Thyroid gland (tissue), 4 donors: ENCODE measurements at regions not wholly inside any gene's neighbourhood (a gene's known extent, or its start where the extent isn't known, plus 50 kb on each side); places are given as distances from the start of the nearest gene placed in this dataset.
"Not testable (repeated sequence)": the region's sequence is repeated elsewhere in the genome, so short reads cannot be mapped to it uniquely, and the experiment has no call there.

Experiments used
- DNase-seq, 2 donors: peaks; one replicate each; pipeline ENCODE4 v3.0.0-alpha.2; 2019
- H3K27ac ChIP-seq, 3 donors: fragments of 200-600 bp; sonication (generic); 1 replicate in 2 of 3; 2 replicates in 1 of 3; pipeline ENCODE4 v1.5.1; 2016 to 2019; ENCODE audit warnings: mild to moderate bottlenecking in 1 of 3, moderate library complexity in 1 of 3
- H3K27me3 ChIP-seq: fragments of 200-600 bp; sonication (generic); one replicate; pipeline ENCODE4 v1.5.1; 2019
- H3K36me3 ChIP-seq, 2 donors: fragments of 200-600 bp; sonication (generic); one replicate each; pipeline ENCODE4 v1.5.1; 2016 to 2019
- H3K4me1 ChIP-seq, 2 donors: fragments of 200-600 bp; sonication (generic); one replicate each; pipeline ENCODE4 v1.5.1; 2017 to 2019
- H3K4me3 ChIP-seq, 3 donors: fragments of 200-600 bp; sonication (generic); replicated peaks in 1 of 3; 1 replicate in 2 of 3; 2 replicates in 1 of 3; pipeline ENCODE4 v1.5.1; 2016; ENCODE audit warnings: mild to moderate bottlenecking in 1 of 3
- H3K9me3 ChIP-seq: fragments of 200-600 bp; sonication (generic); one replicate; pipeline ENCODE4 v1.5.1; 2017
- CTCF ChIP-seq, 6 experiments: fragments of 200-600 bp in 3 of 6; fragments of 450-650 bp in 3 of 6; sonication (generic) in 3 of 6; IDR thresholded peaks; one replicate each; pipeline ENCODE4 v1.5.1; 2016 to 2019; ENCODE audit warnings: antibody characterized with exemption in 6 of 6, mild to moderate bottlenecking in 2 of 6, inconsistent platforms in 1 of 6, moderate library complexity in 1 of 6
- POLR2A ChIP-seq, 2 donors: fragments of 450-650 bp; IDR thresholded peaks; one replicate each; pipeline ENCODE4 v1.6.1; 2017; ENCODE audit warnings: antibody characterized with exemption in 2 of 2, mild to moderate bottlenecking in 2 of 2, moderate library complexity in 1 of 2
- WGBS, 2 donors: methylation state at CpG; one replicate each; pipeline ENCODE4 v1.1.5; 2017; 5-methylcytosine and 5-hydroxymethylcytosine counted together
- intact Hi-C: fragments of 100-400 bp; cut with DNase I; formaldehyde crosslinking; loops from one replicate; pipeline ENCODE4 v1.15.1; 2023

DNA sequence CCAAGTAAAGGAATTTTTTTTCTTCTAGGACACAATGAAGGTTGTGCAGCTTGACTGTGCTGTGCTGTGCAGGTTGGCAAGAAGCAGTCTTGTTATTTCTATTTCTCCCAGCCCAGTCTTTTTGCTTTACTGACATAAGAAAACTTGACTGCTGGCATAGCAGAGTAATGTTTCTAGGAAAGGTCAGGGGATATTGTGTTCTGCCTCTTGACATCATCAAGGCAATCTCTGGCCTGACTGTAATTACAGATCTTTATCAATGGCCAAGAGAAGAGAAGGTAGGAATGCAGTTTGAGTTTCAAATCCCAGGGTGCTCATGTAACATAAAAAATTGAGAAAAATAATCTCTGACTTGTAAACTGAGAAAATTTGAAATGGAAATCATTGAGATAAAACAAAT, 226.3 kb upstream of the ADGRL4 start:
- intact Hi-C loops: no loop called here

DNA sequence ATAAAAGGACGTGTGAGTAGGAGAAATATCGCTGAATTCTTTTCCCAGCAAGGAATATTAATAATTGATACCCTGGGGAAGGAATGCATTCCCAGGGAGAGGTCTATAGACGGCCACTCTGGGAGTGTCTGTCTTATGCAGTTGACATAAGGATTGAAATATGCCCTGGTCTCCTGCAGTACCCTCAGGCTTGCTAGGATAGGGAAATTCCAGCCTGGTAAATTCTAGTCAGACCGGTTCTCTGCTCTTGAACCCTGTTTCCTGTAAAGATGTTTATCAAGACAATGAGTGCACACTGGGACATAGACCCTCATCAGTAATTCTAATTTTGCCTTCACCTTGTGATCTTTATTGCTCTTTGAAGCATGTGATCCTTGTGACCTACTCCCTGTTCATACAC, 224.2 kb upstream of the ADGRL4 start:
- H3K9me3 ChIP-seq, H3K4me1 ChIP-seq, H3K36me3 ChIP-seq, H3K4me3 ChIP-seq, intact Hi-C loops, H3K27me3 ChIP-seq, DNase-seq, H3K27ac ChIP-seq: not testable (repeated sequence)
- WGBS, 2 donors: 68 to 74% methylated on average over 4 of the region's 4 CpGs

More for the DNA sequence above, 226.3 kb upstream of the ADGRL4 start:
- Histone ChIP-seq H3K36me3 (no peaks in the 10 kb centered on the region), H3K27me3 (no peaks in the 10 kb centered on the region), H3K9me3 (no peaks in the 10 kb centered on the region), H3K4me1 (no peaks in the 10 kb centered on the region), H3K4me3 (no peak overlapping the region), H3K27ac (no peak overlapping the region)
- no peak for DNase-seq
- TF ChIP-seq CTCF (IDR thresholded peaks at IDR 0.05) (no peak), POLR2A (IDR thresholded peaks at IDR 0.05) (no peak)

GRCh38 chr1:79226963-79227362, 220.4 kb upstream of the ADGRL4 start:
- TF ChIP-seq POLR2A (IDR thresholded peaks at IDR 0.05): no peak
- TF ChIP-seq CTCF (IDR thresholded peaks at IDR 0.05): no peak
- Histone ChIP-seq H3K27me3 (no peaks in the 10 kb centered on the region), H3K27ac (no peak overlapping the region), H3K4me3 (no peak overlapping the region), H3K9me3 (no peaks in the 10 kb centered on the region), H3K4me1 (no peaks in the 10 kb centered on the region), H3K36me3 (no peaks in the 10 kb centered on the region)
- WGBS, 2 donors: 88 to 90% methylated on average over 2 of the region's 2 CpGs
- no peak for DNase-seq
- intact Hi-C loops: no loop called here

- 80 to 87% methylated on average over 3 of the region's 3 CpGs for WGBS, 2 donors
- no peaks in the 10 kb centered on the region for H3K9me3 ChIP-seq
- no peak for TF ChIP-seq CTCF (IDR thresholded peaks at IDR 0.05)
- TF ChIP-seq POLR2A (IDR thresholded peaks at IDR 0.05): no peak
- H3K27ac ChIP-seq: no peak overlapping the region
- no peaks in the 10 kb centered on the region for H3K36me3 ChIP-seq
- no peaks in the 10 kb centered on the region for H3K27me3 ChIP-seq
- intact Hi-C loops: no loop called here
- DNase-seq: no peak
- H3K4me1 ChIP-seq: no peaks in the 10 kb centered on the region
- H3K4me3 ChIP-seq: no peak overlapping the region
Measured at GRCh38 chr1:79224537-79224936, 218.0 kb upstream of the ADGRL4 start.

DNA sequence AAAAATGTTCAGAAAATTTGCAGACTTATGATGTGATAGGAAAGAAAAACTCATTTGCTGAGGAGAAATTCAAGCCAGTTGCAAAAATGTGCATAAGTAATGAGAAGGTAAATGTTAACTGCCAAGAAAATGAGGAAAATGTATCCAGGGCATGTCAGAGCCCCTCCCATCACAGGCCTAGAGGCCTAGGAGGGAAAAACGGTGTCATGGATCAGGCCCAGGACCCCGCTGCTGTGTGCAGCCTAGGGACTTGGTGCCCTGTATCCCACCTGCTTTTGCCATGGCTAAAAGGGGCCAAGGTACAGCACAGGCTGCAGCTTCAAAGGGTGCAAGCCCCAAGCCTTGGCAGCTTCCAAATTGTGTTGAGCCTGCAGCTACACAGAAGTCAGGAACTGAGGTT, 214.0 kb upstream of the ADGRL4 start:
- no peak overlapping the region for H3K4me3 ChIP-seq
- no peaks in the 10 kb centered on the region for H3K4me1 ChIP-seq
- DNase-seq: no peak
- H3K36me3 ChIP-seq: no peaks in the 10 kb centered on the region
- WGBS, 2 donors: 74 to 88% methylated on average over 2 of the region's 2 CpGs
- H3K9me3 ChIP-seq: no peaks in the 10 kb centered on the region
- no peak overlapping the region for H3K27ac ChIP-seq
- TF ChIP-seq POLR2A (IDR thresholded peaks at IDR 0.05): no peak
- H3K27me3 ChIP-seq: no peaks in the 10 kb centered on the region
- intact Hi-C loops: no loop called here

DNA sequence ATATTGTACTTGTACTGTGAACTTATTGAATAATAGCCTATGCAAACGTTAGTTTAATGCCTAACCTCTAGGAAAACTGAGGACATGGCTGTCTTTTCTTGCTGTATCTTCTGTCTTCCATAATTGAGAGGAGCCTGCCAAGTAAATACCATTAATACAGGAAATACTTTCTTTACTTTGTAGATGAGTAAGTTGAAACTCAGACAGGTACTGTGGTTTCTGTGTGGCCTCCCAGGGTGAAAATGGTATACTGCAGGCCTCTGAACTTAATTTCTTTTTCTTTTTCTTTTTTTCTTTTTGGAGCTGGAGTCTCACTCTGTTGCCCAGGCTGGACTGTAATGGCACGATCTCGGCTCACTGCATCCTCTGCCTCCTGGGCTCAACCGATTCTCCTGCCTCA, 208.8 kb upstream of the ADGRL4 start:
- WGBS, 2 donors: 89% methylated on average over 4 of the region's 4 CpGs
- Histone ChIP-seq H3K4me1 (no peaks in the 10 kb centered on the region), H3K36me3 (no peaks in the 10 kb centered on the region), H3K27ac (no peak overlapping the region), H3K4me3 (no peak overlapping the region), H3K27me3 (no peaks in the 10 kb centered on the region), H3K9me3 (no peaks in the 10 kb centered on the region)
- intact Hi-C loops: no loop called here
- DNase-seq: no peak
- TF ChIP-seq POLR2A (IDR thresholded peaks at IDR 0.05): no peak
- no peak for TF ChIP-seq CTCF (IDR thresholded peaks at IDR 0.05)
